ENCODE measurements at regions not wholly inside any gene's neighbourhood (a gene's known extent, or its start where the extent isn't known, plus 50 kb on each side); places are given as distances from the start of the nearest gene placed in this dataset.

DNA sequence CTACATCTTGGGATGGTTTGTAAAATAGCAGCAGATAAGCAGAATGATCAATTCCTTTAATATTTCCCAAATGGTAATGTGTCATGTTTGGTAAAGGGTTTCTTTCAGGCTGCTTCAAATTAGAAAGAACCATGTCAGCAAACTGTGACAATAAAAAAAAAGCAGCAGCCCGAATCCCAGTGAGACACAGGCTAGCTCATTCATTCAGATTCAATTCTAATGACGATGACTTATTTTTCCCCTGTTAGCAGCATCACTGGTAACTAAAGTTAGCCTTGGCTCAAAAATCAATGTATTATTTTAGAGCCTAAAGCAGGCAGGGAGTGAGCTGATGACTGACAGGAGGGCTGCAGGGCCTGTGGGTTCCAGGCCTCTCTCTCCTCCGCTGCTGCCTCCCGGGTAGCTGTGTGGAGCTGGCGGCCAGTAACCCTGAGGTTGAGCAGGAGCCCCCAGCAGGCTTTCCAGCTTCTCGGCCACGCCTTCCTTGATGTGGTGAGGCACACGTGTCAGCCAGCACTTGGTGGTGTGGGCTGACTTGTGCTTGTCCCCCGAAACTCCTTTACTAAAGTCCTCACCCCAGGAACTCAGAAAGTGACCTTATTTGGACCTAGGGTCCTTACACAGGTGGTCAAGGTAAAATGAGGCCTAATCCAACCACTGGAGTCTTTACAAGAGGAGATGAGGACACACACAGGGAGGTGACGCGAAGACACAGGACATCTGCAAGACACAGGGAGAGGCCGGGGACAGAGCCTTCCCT, 120.5 kb upstream of the HS6ST1 start (continued):
- TF ChIP-seq, protein P1, sequence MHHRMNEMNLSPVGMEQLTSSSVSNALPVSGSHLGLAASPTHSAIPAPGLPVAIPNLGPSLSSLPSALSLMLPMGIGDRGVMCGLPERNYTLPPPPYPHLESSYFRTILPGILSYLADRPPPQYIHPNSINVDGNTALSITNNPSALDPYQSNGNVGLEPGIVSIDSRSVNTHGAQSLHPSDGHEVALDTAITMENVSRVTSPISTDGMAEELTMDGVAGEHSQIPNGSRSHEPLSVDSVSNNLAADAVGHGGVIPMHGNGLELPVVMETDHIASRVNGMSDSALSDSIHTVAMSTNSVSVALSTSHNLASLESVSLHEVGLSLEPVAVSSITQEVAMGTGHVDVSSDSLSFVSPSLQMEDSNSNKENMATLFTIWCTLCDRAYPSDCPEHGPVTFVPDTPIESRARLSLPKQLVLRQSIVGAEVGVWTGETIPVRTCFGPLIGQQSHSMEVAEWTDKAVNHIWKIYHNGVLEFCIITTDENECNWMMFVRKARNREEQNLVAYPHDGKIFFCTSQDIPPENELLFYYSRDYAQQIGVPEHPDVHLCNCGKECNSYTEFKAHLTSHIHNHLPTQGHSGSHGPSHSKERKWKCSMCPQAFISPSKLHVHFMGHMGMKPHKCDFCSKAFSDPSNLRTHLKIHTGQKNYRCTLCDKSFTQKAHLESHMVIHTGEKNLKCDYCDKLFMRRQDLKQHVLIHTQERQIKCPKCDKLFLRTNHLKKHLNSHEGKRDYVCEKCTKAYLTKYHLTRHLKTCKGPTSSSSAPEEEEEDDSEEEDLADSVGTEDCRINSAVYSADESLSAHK (CRISPR knock-in tag; IDR thresholded peaks at IDR 0.05; ENCODE audit: borderline replicate concordance), result no peak
- TF ChIP-seq, protein P2, sequence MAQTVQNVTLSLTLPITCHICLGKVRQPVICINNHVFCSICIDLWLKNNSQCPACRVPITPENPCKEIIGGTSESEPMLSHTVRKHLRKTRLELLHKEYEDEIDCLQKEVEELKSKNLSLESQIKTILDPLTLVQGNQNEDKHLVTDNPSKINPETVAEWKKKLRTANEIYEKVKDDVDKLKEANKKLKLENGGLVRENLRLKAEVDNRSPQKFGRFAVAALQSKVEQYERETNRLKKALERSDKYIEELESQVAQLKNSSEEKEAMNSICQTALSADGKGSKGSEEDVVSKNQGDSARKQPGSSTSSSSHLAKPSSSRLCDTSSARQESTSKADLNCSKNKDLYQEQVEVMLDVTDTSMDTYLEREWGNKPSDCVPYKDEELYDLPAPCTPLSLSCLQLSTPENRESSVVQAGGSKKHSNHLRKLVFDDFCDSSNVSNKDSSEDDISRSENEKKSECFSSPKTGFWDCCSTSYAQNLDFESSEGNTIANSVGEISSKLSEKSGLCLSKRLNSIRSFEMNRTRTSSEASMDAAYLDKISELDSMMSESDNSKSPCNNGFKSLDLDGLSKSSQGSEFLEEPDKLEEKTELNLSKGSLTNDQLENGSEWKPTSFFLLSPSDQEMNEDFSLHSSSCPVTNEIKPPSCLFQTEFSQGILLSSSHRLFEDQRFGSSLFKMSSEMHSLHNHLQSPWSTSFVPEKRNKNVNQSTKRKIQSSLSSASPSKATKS (CRISPR knock-in tag; IDR thresholded peaks at IDR 0.05), result no peak

GRCh38 chr2:128439791-128440665, 121.4 kb upstream of the HS6ST1 start:
- POLR2A ChIA-PET, result no interaction called here
- no peak for FAIRE-seq

More at GRCh38 chr2:128439791-128440665, 121.4 kb upstream of the HS6ST1 start:
- Histone ChIP-seq H3K4me2 (ENCODE audit: low read depth, low read length) (no peak overlapping the region), H3K79me2 (ENCODE audit: insufficient read depth, low read length) (no peaks in the 10 kb centered on the region), H3K9ac (ENCODE audit: insufficient read depth, low read depth, low read length) (no peak overlapping the region), H3K36me3 (replicated peaks in 1 of 2; ENCODE audit: control insufficient read depth in 1 of 2, insufficient read depth in 2 of 2, low read length in 2 of 2) (no peaks in the 10 kb centered on the region), H3K4me1 (ENCODE audit: insufficient read depth, low read length) (peaks cover 21% of the 10 kb centered on the region), H2AFZ (ENCODE audit: low read length) (no peak overlapping the region), H3K27ac (ENCODE audit: extremely low read length, insufficient read depth, low read length) (no peak overlapping the region), H3K9me3 (ENCODE audit: low read length) (no peaks in the 10 kb centered on the region), H3K4me3 (replicated peaks in 1 of 3; ENCODE audit: insufficient read depth in 1 of 3, low read depth in 2 of 3, low read length in 3 of 3) (no peak overlapping the region), H4K20me1 (ENCODE audit: insufficient read depth, low read length) (no peaks in the 10 kb centered on the region), H3K27me3 (ENCODE audit: control insufficient read depth in 1 of 2, insufficient read depth in 2 of 2, low read length in 2 of 2) (no peaks in the 10 kb centered on the region; a peak in 1 of 5 replicates)
- DNase-seq (ENCODE audit: low spot score) (no peak), ATAC-seq (no peak)
- CTCF ChIA-PET (ENCODE audit: low intra/inter-chr PET ratio, low total read pairs), result no interaction called here
- no peak for TF ChIP-seq BHLHE40 (IDR thresholded peaks at IDR 0.05; ENCODE audit: low read length)
- no peak for TF ChIP-seq WIZ (CRISPR knock-in tag; IDR thresholded peaks at IDR 0.05)
- in situ Hi-C loops (cut with HindIII; ENCODE audit: extremely low pct_ligation_motif_present, low pct_unique_long_range_greater_than_20kb), result no loop called here
- no TSS peak for BruUV-seq (replicated peaks)
- intact Hi-C loops (cut with micrococcal nuclease; ENCODE audit: unreplicated experiment), result no loop called here
- 57% methylated on average over 9 of the region's 13 CpGs for WGBS (ENCODE audit: low lambda C conversion rate)
